DND-41 (cell line): ENCODE measurements at regions not wholly inside any gene's neighbourhood (a gene's known extent, or its start where the extent isn't known, plus 50 kb on each side); places are given as distances from the start of the nearest gene placed in this dataset.

ENCODE experiments used
- CTCF ChIP-seq: IDR thresholded peaks from 2 replicates; pipeline ENCODE4 v1.5.1; 2012; ENCODE audit warnings: borderline replicate concordance, low read length, moderate library complexity, mild to moderate bottlenecking; ENCODE audit not compliant: poor library complexity, severe bottlenecking; ENCODE audit errors: extremely low read depth
- EZH2 ChIP-seq: IDR thresholded peaks from 3 replicates; pipeline ENCODE4 v1.6.1; 2012; ENCODE audit warnings: borderline replicate concordance, low read depth, mild to moderate bottlenecking, moderate library complexity, low read length, inconsistent platforms; ENCODE audit not compliant: severe bottlenecking

- no peak for TF ChIP-seq EZH2
- TF ChIP-seq CTCF, result no peak
Observed at GRCh38 chr12:76622351-76622750, 62.8 kb upstream of the OSBPL8 start.
